Gastrocnemius medialis (tissue), 4 donors: ENCODE measurements at regions not wholly inside any gene's neighbourhood (a gene's known extent, or its start where the extent isn't known, plus 50 kb on each side); places are given as distances from the start of the nearest gene placed in this dataset.

ENCODE experiments used
- CTCF ChIP-seq, 5 experiments: fragments of 450-650 bp in 3 of 5; fragments of 200-600 bp in 2 of 5; sonication (generic) in 2 of 5; IDR thresholded peaks in 4 of 5; conservative IDR thresholded peaks in 1 of 5; 1 replicate in 4 of 5; 2 replicates in 1 of 5; pipeline ENCODE4 v1.5.1; 2016 to 2019; ENCODE audit warnings: antibody characterized with exemption in 5 of 5, mild to moderate bottlenecking in 3 of 5, moderate library complexity in 3 of 5
- POLR2A ChIP-seq, 2 donors: fragments of 450-650 bp; IDR thresholded peaks; one replicate each; pipeline ENCODE4 v1.6.1; 2017; ENCODE audit warnings: antibody characterized with exemption in 2 of 2, mild to moderate bottlenecking in 2 of 2, moderate library complexity in 2 of 2

- TF ChIP-seq CTCF (IDR thresholded peaks at IDR 0.05 in 4 of 5, conservative IDR thresholded peaks at IDR 0.05 in 1 of 5) (no peak), POLR2A (IDR thresholded peaks at IDR 0.05) (no peak)
Observed at GRCh38 chr19:30659638-30660037, 287.5 kb downstream of the ZNF536 start.
